ENCODE measurements at regions not wholly inside any gene's neighbourhood (a gene's known extent, or its start where the extent isn't known, plus 50 kb on each side); places are given as distances from the start of the nearest gene placed in this dataset.
"Not testable (repeated sequence)": the region's sequence is repeated elsewhere in the genome, so short reads cannot be mapped to it uniquely, and the experiment has no call there.

DNA sequence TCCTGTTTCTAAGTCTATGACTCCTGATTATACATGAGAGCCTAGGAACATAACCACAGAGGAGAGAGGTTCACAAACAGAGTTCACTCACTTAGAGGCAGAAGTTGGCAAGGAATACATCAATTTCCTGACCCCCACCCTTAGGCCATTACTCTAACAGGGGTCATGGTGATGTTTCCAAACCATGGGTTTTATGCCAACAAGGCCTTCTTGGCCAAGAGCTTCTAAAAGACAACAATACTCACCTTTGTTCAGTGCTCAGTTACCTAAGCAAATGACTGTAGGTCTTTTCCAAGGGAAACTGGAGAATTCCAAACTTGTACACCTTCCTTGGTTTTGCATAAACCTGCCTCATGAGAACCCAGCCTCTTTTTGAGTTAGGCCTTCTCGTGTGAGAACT lies 52.6 kb downstream of the ERICH4 start:
- no peak for DNase-seq (ENCODE audit: low read depth)

GRCh38 chr19:41499899-41500298 lies 56.9 kb downstream of the ERICH4 start:
- DNase-seq (ENCODE audit: low read depth): no peak

- DNase-seq (ENCODE audit: low read depth): no peak
Observed at GRCh38 chr19:41500443-41500842, 57.5 kb downstream of the ERICH4 start.

DNA sequence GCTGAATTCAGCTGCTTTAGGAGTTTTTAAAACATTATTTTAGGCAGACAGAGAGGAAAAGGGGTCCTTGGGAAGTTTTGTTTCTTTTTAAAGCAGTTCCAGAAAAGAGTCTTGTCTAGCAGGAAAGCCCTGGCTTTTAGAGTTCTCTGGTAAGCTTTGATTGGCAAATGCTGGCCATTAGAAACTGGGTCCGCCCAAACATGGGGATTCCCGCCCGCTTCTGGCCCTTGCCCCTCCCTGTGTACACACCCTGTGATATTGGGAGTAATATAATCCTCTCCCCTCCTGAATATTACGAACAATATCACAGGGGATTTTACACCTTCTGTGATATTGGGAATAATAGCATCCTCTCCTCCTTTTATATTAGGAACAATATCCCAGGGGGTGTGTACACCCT lies 58.9 kb downstream of the ERICH4 start:
- DNase-seq (ENCODE audit: low read depth): no peak

- no peak for DNase-seq (ENCODE audit: low read depth)
Observed at GRCh38 chr19:41505105-41505504, 62.1 kb downstream of the ERICH4 start.

GRCh38 chr19:41510484-41510883 lies 65.5 kb upstream of the CEACAM21 start:
- DNase-seq (ENCODE audit: low read depth): no peak

- no peak for DNase-seq (ENCODE audit: low read depth)
Observed at GRCh38 chr19:41511628-41512027, 64.3 kb upstream of the CEACAM21 start.

DNA sequence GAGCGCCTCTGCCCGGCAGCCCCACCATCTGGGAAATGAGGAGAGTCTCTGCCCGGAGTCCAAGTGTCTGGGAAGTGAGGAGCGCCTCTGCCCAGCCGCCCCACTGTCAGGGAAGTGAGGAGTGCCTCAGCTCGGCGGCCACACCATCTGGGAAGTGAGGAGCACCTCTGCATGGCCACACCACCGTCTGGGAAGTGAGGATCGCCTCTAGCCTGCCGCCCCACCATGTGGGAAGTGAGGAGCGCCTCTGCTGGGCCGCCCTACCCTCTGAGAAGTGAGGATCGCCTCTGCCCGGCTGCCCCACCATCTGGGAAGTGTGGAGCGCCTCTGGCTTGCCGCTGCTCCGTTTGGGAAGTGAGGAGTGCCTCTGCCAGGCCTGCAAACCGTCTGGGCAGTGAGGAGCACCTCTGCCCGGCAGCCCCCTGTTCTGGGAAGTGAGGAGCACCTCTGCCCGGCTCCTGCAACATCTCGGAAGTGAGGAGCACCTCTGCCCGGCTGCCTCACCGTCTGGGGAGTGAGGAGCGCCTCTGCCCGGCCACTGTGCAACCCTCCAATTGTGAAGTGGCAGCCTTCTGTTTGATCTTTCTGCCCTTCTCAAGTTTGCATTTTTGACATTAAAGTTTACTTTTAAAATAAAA lies 60.8 kb upstream of the CEACAM21 start:
- no peak for DNase-seq (ENCODE audit: low read depth)

DNA sequence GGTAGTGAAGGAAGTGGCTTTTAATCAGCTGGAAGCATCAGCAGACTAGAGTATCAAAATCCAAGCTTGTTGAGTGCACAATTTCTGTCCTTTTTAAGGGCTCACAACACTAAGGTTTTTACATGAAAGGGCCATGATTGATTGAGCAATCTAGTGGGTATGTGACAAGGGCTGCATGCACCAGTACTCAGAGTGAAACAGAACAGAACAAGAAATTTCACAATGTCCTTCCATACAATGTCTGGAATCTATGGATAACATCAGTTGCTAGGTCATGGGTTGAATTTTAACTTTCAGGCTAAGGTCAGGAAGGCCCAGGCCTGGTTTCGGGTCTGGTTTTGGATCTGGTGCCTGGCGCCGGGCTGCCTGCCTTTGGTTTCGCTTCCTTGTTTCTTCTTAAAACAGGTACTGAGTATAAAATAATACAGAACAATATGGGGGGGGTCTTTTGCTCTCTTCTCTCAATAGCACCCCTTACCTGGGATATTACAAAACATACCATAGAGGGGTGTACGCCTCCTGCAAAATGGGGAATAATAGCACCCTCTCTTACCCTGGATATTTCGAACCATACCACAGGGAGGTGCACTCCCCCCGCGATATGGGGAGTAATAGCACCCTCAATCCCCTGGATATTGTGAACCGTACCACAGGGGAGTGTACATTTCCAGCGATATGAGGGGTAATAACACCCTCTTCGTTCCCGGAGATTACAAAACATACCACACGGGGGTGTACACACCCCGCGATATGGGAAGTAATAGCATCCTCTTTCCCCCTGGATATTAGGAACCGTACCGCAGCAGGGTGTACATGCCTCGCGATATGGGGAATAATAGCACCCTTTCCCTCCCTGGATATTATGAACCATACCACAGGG lies 59.4 kb upstream of the CEACAM21 start:
- DNase-seq (ENCODE audit: low read depth): peak; percentile 18

DNA sequence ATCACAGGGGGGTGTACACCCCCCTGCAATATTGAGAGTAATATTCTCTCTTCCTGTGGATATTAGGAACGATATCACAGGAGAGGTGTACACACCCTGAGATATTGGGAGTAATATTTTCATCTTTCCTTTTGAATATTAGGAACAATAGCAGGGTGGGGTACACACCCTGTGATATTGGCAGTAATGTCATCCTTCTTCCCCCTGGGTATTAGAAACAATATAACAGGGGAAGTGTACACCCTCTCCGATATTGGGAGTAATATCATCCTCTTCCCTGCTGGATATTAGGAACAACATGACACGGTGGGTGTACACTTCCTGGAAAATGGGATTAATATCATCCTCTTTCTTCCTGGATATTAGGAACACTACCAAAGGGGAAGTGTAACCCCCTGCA lies 57.8 kb upstream of the CEACAM21 start:
- no peak for DNase-seq (ENCODE audit: low read depth)

- DNase-seq (ENCODE audit: low read depth): not testable (repeated sequence)
Observed at GRCh38 chr19:41521138-41521930, 54.6 kb upstream of the CEACAM21 start.

- DNase-seq (ENCODE audit: low read depth): no peak
Observed at GRCh38 chr19:41521931-41522555, 53.9 kb upstream of the CEACAM21 start.

DNA sequence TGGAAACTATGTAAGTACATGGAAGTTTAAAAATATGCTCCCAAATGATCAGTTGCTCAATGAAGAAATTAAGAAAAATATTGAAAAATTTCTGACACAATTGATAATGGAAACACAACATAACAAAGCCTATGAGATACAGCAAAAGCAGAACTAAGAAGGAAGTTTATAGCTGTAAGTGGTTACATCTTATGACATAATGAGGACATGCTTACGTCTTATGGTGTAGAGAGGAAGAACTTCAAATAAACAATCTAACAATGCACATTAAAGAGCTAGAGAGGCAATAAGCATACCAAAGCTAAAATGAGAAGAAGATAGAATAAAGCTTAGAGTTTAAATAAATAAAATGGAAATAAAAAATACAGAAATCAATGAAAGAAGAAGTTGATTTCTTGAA lies 50.0 kb upstream of the CEACAM21 start:
- DNase-seq (ENCODE audit: low read depth): no peak

All from amniotic epithelial cell (primary cell).